ENCODE measurements at regions not wholly inside any gene's neighbourhood (a gene's known extent, or its start where the extent isn't known, plus 50 kb on each side); places are given as distances from the start of the nearest gene placed in this dataset.

DNA sequence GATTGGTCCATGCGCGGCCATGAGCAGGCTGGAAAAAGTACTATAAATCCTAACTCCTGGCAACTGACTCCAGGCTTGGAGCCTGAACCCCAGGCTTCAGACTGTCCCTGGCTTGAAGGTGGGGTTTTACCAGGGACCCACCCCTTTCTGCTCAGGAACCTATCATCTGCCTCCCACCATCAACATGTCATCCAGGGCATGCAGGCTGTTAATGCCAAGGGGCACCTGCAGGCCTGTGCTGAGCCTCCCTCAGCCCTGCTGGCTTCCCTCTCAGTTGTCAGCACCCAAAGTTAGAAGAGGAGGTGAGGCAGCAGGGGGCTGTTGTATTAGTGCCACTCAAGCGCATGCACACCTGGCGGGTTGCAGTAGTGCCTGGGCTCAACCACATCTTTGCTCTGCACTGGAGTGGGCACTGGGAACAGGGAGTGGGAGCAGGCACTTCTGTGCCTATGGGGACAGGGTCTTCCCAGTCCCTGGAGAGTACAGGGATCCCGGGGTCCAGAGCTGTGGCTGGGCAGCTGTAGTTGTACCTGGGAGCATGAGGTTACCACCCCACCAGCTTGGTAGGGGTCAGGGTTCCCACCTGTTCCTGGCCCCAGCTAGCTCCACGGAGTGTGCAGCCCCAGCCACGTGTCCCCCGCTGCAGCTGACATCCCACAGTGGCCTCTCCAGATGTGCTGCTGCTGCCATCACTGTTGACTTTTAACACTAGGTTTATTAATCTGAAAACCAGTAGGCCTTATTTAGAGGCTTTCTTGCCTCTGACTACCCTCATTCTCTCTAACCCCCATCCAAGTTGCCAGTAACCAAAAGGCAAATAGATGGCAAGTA, 306.2 kb upstream of the RIOK2 start:
- TF ChIP-seq, protein P1, sequence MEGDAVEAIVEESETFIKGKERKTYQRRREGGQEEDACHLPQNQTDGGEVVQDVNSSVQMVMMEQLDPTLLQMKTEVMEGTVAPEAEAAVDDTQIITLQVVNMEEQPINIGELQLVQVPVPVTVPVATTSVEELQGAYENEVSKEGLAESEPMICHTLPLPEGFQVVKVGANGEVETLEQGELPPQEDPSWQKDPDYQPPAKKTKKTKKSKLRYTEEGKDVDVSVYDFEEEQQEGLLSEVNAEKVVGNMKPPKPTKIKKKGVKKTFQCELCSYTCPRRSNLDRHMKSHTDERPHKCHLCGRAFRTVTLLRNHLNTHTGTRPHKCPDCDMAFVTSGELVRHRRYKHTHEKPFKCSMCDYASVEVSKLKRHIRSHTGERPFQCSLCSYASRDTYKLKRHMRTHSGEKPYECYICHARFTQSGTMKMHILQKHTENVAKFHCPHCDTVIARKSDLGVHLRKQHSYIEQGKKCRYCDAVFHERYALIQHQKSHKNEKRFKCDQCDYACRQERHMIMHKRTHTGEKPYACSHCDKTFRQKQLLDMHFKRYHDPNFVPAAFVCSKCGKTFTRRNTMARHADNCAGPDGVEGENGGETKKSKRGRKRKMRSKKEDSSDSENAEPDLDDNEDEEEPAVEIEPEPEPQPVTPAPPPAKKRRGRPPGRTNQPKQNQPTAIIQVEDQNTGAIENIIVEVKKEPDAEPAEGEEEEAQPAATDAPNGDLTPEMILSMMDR (IDR thresholded peaks at IDR 0.05; ENCODE audit: low read depth, low read length, missing control alignments) = no peak

GRCh38 chr5:97494465-97494864, 311.4 kb upstream of the RIOK2 start:
- TF ChIP-seq, protein P1 (IDR thresholded peaks at IDR 0.05; ENCODE audit: low read depth, low read length, missing control alignments) = no peak
- no peak overlapping the region for H3K4me3 ChIP-seq (ENCODE audit: low read depth, low read length)
- no peak for DNase-seq (ENCODE audit: low read depth)

More for the DNA sequence above, 306.2 kb upstream of the RIOK2 start:
- H3K4me3 ChIP-seq (ENCODE audit: low read depth, low read length) = no peak overlapping the region
- no peak for DNase-seq (ENCODE audit: low read depth)

- DNase-seq (ENCODE audit: low read depth) = no peak
- no peak overlapping the region for H3K4me3 ChIP-seq (ENCODE audit: low read depth, low read length)
- TF ChIP-seq, protein P1 (IDR thresholded peaks at IDR 0.05; ENCODE audit: low read depth, low read length, missing control alignments) = no peak
Measured at GRCh38 chr5:97495301-97495700, 312.3 kb upstream of the RIOK2 start.

GRCh38 chr5:97496037-97496436, 313.0 kb upstream of the RIOK2 start:
- no peak for DNase-seq (ENCODE audit: low read depth)
- TF ChIP-seq, protein P1 (IDR thresholded peaks at IDR 0.05; ENCODE audit: low read depth, low read length, missing control alignments) = no peak
- no peak overlapping the region for H3K4me3 ChIP-seq (ENCODE audit: low read depth, low read length)

GRCh38 chr5:97498657-97499056, 315.6 kb upstream of the RIOK2 start:
- TF ChIP-seq, protein P1 (IDR thresholded peaks at IDR 0.05; ENCODE audit: low read depth, low read length, missing control alignments) = no peak
- no peak overlapping the region for H3K4me3 ChIP-seq (ENCODE audit: low read depth, low read length)
- no peak for DNase-seq (ENCODE audit: low read depth)

DNA sequence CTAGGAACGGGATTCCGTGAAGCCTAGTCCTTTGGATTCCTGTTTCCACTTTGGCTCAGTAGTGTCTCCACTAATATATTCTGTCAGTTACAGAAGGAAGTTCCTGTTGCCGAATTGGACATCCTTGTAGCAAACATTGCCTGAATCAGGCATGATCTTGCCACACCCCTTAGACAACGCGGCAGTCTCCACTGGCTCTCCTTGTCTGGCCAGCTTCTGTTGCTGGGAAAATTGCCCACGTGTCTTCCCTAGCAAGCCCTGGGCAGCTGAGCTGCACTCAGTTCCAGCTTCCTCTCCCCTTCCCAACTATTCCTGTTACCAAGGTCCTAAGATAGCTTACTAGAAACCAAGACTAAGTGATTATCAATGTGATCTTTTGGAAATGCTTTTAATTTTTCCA, 316.6 kb upstream of the RIOK2 start:
- DNase-seq (ENCODE audit: low read depth) = no peak
- TF ChIP-seq, protein P1 (IDR thresholded peaks at IDR 0.05; ENCODE audit: low read depth, low read length, missing control alignments) = no peak
- no peak overlapping the region for H3K4me3 ChIP-seq (ENCODE audit: low read depth, low read length)

Measured in GM12864 (cell line).